ENCODE measurements at regions not wholly inside any gene's neighbourhood (a gene's known extent, or its start where the extent isn't known, plus 50 kb on each side); places are given as distances from the start of the nearest gene placed in this dataset.

GRCh38 chr2:36178384-36178783 is 177.2 kb upstream of the CRIM1 start:
- WGBS, 2 donors: 59 to 67% methylated on average over 2 of the region's 2 CpGs

GRCh38 chr2:36177282-36177681 is 178.3 kb upstream of the CRIM1 start:
- intact Hi-C loops (cut with DNase I): no loop called here
- Histone ChIP-seq H3K9me3 (no peaks in the 10 kb centered on the region), H3K4me3 (no peak overlapping the region), H3K36me3 (no peaks in the 10 kb centered on the region), H3K4me1 (no peaks in the 10 kb centered on the region), H3K27ac (no peak overlapping the region), H3K27me3 (no peaks in the 10 kb centered on the region)
- ATAC-seq (no peak), FAIRE-seq (no peak), DNase-seq (no peak)
- WGBS, 2 donors: 78 to 80% methylated on average over 2 of the region's 2 CpGs
- TF ChIP-seq CTCF (IDR thresholded peaks at IDR 0.05): no peak

More at GRCh38 chr2:36178384-36178783, 177.2 kb upstream of the CRIM1 start:
- no peaks in the 10 kb centered on the region for H3K36me3 ChIP-seq
- H3K4me3 ChIP-seq: no peak overlapping the region
- H3K27me3 ChIP-seq: no peaks in the 10 kb centered on the region
- DNase-seq (no peak), ATAC-seq (no peak), FAIRE-seq (no peak)
- H3K27ac ChIP-seq: no peak overlapping the region
- no peaks in the 10 kb centered on the region for H3K4me1 ChIP-seq
- TF ChIP-seq CTCF (IDR thresholded peaks at IDR 0.05): no peak
- intact Hi-C loops (cut with DNase I): no loop called here
- no peaks in the 10 kb centered on the region for H3K9me3 ChIP-seq

GRCh38 chr2:36174920-36175319 is 180.7 kb upstream of the CRIM1 start:
- no peaks in the 10 kb centered on the region for H3K27me3 ChIP-seq
- 32 to 34% methylated on average over 1 of the region's 1 CpG for WGBS, 2 donors
- FAIRE-seq: no peak
- H3K36me3 ChIP-seq: no peaks in the 10 kb centered on the region
- H3K9me3 ChIP-seq: no peaks in the 10 kb centered on the region
- no peak overlapping the region for H3K4me3 ChIP-seq
- H3K27ac ChIP-seq: no peak overlapping the region
- TF ChIP-seq CTCF (IDR thresholded peaks at IDR 0.05): no peak
- intact Hi-C loops (cut with DNase I): no loop called here
- no peak for ATAC-seq
- DNase-seq: no peak
- no peaks in the 10 kb centered on the region for H3K4me1 ChIP-seq

GRCh38 chr2:36173760-36174404 is 181.7 kb upstream of the CRIM1 start:
- ATAC-seq (no peak), DNase-seq (no peak), FAIRE-seq (no peak)
- no peaks in the 10 kb centered on the region for H3K36me3 ChIP-seq
- H3K27me3 ChIP-seq: no peaks in the 10 kb centered on the region
- no peaks in the 10 kb centered on the region for H3K4me1 ChIP-seq
- H3K27ac ChIP-seq: no peak overlapping the region
- WGBS, 2 donors: 46 to 58% methylated on average over 6 of the region's 6 CpGs
- no peak for TF ChIP-seq CTCF (IDR thresholded peaks at IDR 0.05)
- intact Hi-C loops (cut with DNase I): no loop called here
- H3K4me3 ChIP-seq: no peak overlapping the region
- H3K9me3 ChIP-seq: no peaks in the 10 kb centered on the region

GRCh38 chr2:36172824-36173223 is 182.8 kb upstream of the CRIM1 start:
- Histone ChIP-seq H3K36me3 (no peaks in the 10 kb centered on the region), H3K27ac (no peak overlapping the region), H3K9me3 (no peaks in the 10 kb centered on the region), H3K4me1 (no peaks in the 10 kb centered on the region), H3K4me3 (no peak overlapping the region), H3K27me3 (no peaks in the 10 kb centered on the region)
- DNase-seq (no peak), ATAC-seq (no peak), FAIRE-seq (no peak)
- 44 to 57% methylated on average over 5 of the region's 5 CpGs for WGBS, 2 donors
- intact Hi-C loops (cut with DNase I): no loop called here
- TF ChIP-seq CTCF (IDR thresholded peaks at IDR 0.05): no peak
